GM12864 (cell line): ENCODE measurements at regions not wholly inside any gene's neighbourhood (a gene's known extent, or its start where the extent isn't known, plus 50 kb on each side); places are given as distances from the start of the nearest gene placed in this dataset.

Experiments
- DNase-seq: peaks from one replicate; pipeline ENCODE4 v3.0.0-alpha.2; 2011; ENCODE audit warnings: low read depth
- H3K4me3 ChIP-seq: 2 replicates; pipeline ENCODE4 v1.5.1; 2011; ENCODE audit warnings: mild to moderate bottlenecking, low read depth, low read length, control low read depth
- CTCF ChIP-seq: IDR thresholded peaks from 2 replicates; pipeline ENCODE4 v1.5.1; 2011; ENCODE audit warnings: low read depth, mild to moderate bottlenecking, moderate library complexity, low read length, control low read depth, inconsistent platforms; ENCODE audit errors: missing control alignments

GRCh38 chr5:85205430-85205829 lies 820.8 kb upstream of the EDIL3 start:
- no peak for TF ChIP-seq CTCF

GRCh38 chr5:85225388-85225787 lies 840.7 kb upstream of the EDIL3 start:
- no peak for DNase-seq
- no peak overlapping the region for H3K4me3 ChIP-seq
- TF ChIP-seq CTCF: no peak

More at GRCh38 chr5:85205430-85205829, 820.8 kb upstream of the EDIL3 start:
- no peak for DNase-seq
- H3K4me3 ChIP-seq: no peak overlapping the region

GRCh38 chr5:85249204-85249603 lies 864.5 kb upstream of the EDIL3 start:
- DNase-seq: no peak
- H3K4me3 ChIP-seq: no peak overlapping the region
- no peak for TF ChIP-seq CTCF

- TF ChIP-seq CTCF: no peak
- DNase-seq: no peak
- no peak overlapping the region for H3K4me3 ChIP-seq
Measured at GRCh38 chr5:85263125-85263524, 878.4 kb upstream of the EDIL3 start.

GRCh38 chr5:85266692-85267091 lies 882.0 kb upstream of the EDIL3 start:
- H3K4me3 ChIP-seq: no peak overlapping the region
- no peak for DNase-seq
- TF ChIP-seq CTCF: no peak

GRCh38 chr5:85268194-85268593 lies 883.5 kb upstream of the EDIL3 start:
- DNase-seq: no peak
- no peak for TF ChIP-seq CTCF
- H3K4me3 ChIP-seq: no peak overlapping the region

GRCh38 chr5:85278193-85278592 lies 893.5 kb upstream of the EDIL3 start:
- no peak overlapping the region for H3K4me3 ChIP-seq
- TF ChIP-seq CTCF: no peak
- no peak for DNase-seq
